ENCODE measurements at regions not wholly inside any gene's neighbourhood (a gene's known extent, or its start where the extent isn't known, plus 50 kb on each side); places are given as distances from the start of the nearest gene placed in this dataset.

- TF ChIP-seq, protein P1, sequence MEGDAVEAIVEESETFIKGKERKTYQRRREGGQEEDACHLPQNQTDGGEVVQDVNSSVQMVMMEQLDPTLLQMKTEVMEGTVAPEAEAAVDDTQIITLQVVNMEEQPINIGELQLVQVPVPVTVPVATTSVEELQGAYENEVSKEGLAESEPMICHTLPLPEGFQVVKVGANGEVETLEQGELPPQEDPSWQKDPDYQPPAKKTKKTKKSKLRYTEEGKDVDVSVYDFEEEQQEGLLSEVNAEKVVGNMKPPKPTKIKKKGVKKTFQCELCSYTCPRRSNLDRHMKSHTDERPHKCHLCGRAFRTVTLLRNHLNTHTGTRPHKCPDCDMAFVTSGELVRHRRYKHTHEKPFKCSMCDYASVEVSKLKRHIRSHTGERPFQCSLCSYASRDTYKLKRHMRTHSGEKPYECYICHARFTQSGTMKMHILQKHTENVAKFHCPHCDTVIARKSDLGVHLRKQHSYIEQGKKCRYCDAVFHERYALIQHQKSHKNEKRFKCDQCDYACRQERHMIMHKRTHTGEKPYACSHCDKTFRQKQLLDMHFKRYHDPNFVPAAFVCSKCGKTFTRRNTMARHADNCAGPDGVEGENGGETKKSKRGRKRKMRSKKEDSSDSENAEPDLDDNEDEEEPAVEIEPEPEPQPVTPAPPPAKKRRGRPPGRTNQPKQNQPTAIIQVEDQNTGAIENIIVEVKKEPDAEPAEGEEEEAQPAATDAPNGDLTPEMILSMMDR (IDR thresholded peaks at IDR 0.05) = no peak
- TF ChIP-seq POLR2AphosphoS5 (IDR thresholded peaks at IDR 0.05; ENCODE audit: low read depth, low read length) (no peak), TCF7L2 (IDR thresholded peaks at IDR 0.05; ENCODE audit: low read depth, low read length) (no peak), REST (IDR thresholded peaks at IDR 0.05; ENCODE audit: insufficient read depth in 1 of 2, low read depth in 2 of 2, low read length in 1 of 2) (no peak)
Measured at GRCh38 chr17:12478311-12478710, 187.4 kb upstream of the MYOCD start.
